ENCODE measurements at regions not wholly inside any gene's neighbourhood (a gene's known extent, or its start where the extent isn't known, plus 50 kb on each side); places are given as distances from the start of the nearest gene placed in this dataset.

GRCh38 chr7:70986297-70986696 is 145.6 kb upstream of the GALNT17 start:
- no peak for DNase-seq

GRCh38 chr7:70994176-70994575 is 137.8 kb upstream of the GALNT17 start:
- no peak for DNase-seq

GRCh38 chr7:70997261-70997660 is 134.7 kb upstream of the GALNT17 start:
- no peak for DNase-seq

- no peak for DNase-seq
These were observed 126.8 kb upstream of the GALNT17 start for GRCh38 chr7:71005109-71005508.

- DNase-seq: no peak
These were observed 122.3 kb upstream of the GALNT17 start for GRCh38 chr7:71009636-71010035.

- DNase-seq: no peak
These were observed 116.6 kb upstream of the GALNT17 start for GRCh38 chr7:71015252-71015900.

GRCh38 chr7:71016401-71016800 is 115.5 kb upstream of the GALNT17 start:
- DNase-seq: no peak

- DNase-seq: no peak
These were observed 114.3 kb upstream of the GALNT17 start for GRCh38 chr7:71017602-71018001.

GRCh38 chr7:71019706-71020105 is 112.2 kb upstream of the GALNT17 start:
- no peak for DNase-seq

GRCh38 chr7:71021131-71021530 is 110.8 kb upstream of the GALNT17 start:
- DNase-seq: no peak

GRCh38 chr7:71026680-71027079 is 105.3 kb upstream of the GALNT17 start:
- DNase-seq: no peak

- DNase-seq: no peak
These were observed 97.7 kb upstream of the GALNT17 start for GRCh38 chr7:71034243-71034642.

GRCh38 chr7:71042591-71042990 is 89.4 kb upstream of the GALNT17 start:
- DNase-seq: no peak

GRCh38 chr7:71050492-71050891 is 81.5 kb upstream of the GALNT17 start:
- DNase-seq: no peak

GRCh38 chr7:71055504-71055903 is 76.4 kb upstream of the GALNT17 start:
- no peak for DNase-seq

GRCh38 chr7:71077743-71078476 is 54.0 kb upstream of the GALNT17 start:
- no peak for DNase-seq
